CD4-positive, alpha-beta T cell (primary cell): ENCODE measurements at regions not wholly inside any gene's neighbourhood (a gene's known extent, or its start where the extent isn't known, plus 50 kb on each side); places are given as distances from the start of the nearest gene placed in this dataset.

Experiments used
- ATAC-seq: fragments of 200-7000 bp; cut with Tn5 transposase; one replicate; pipeline ENCODE4 v1.10.0; 2022; ENCODE audit warnings: mild to moderate bottlenecking; ENCODE audit not compliant: poor library complexity
- CTCF ChIA-PET: fragments of 350-600 bp; sonication (Branson Sonifier 250); formaldehyde crosslinking; loops from one replicate; lab custom pipeline; 2021; ENCODE audit warnings: antibody characterized with exemption, inconsistent platforms; lab: Charles Lee
- POLR2A ChIA-PET: fragments of 350-600 bp; sonication (Branson Sonifier 250); formaldehyde crosslinking; loops from one replicate; lab custom pipeline; 2021; ENCODE audit warnings: antibody characterized with exemption, inconsistent platforms; lab: Charles Lee
- DNase-seq, 14 experiments: peaks; one replicate each; pipeline ENCODE4 v3.0.0-alpha.2; 2013 to 2020; ENCODE audit warnings: mixed read lengths in 2 of 14
- H3K27ac ChIP-seq, 2 donors: one replicate each; pipeline versions ENCODE4 v1.5.1 to v1.7.0; 2013; ENCODE audit warnings: low read length in 2 of 2, low read depth in 1 of 2, mild to moderate bottlenecking in 1 of 2
- H3K27me3 ChIP-seq, 2 experiments: 1 replicate in 1 of 2; 2 replicates in 1 of 2; pipeline versions ENCODE4 v1.6.1 to v1.7.0; 2013; ENCODE audit warnings: low read length in 2 of 2, control low read depth in 1 of 2, mild to moderate bottlenecking in 1 of 2, moderate library complexity in 1 of 2; ENCODE audit not compliant: insufficient read depth in 2 of 2, control insufficient read depth in 1 of 2
- H3K36me3 ChIP-seq: one replicate; pipeline ENCODE4 v1.6.1; 2013; ENCODE audit warnings: low read length, control low read depth; ENCODE audit not compliant: insufficient read depth
- H3K4me1 ChIP-seq: one replicate; pipeline ENCODE4 v1.6.1; 2013; ENCODE audit warnings: low read length, control low read depth; ENCODE audit not compliant: insufficient read depth
- H3K4me3 ChIP-seq: one replicate; pipeline ENCODE4 v1.5.1; 2013; ENCODE audit warnings: mild to moderate bottlenecking, low read length, moderate library complexity
- H3K9me3 ChIP-seq, 2 experiments: 1 replicate in 1 of 2; 2 replicates in 1 of 2; pipeline versions ENCODE4 v1.6.1 to v1.7.0; 2013; ENCODE audit warnings: low read length in 2 of 2, mild to moderate bottlenecking in 2 of 2, control low read depth in 1 of 2, moderate library complexity in 1 of 2; ENCODE audit not compliant: control insufficient read depth in 1 of 2, insufficient read depth in 1 of 2
- H3K27ac Mint-ChIP-seq: one replicate; pipeline ENCODE4 v1.8.0; 2020; ENCODE audit warnings: mixed read lengths
- H3K27me3 Mint-ChIP-seq: one replicate; pipeline ENCODE4 v1.8.0; 2021; ENCODE audit warnings: mixed read lengths
- H3K36me3 Mint-ChIP-seq: one replicate; pipeline ENCODE4 v1.8.0; 2021; ENCODE audit warnings: low read depth, mixed read lengths
- H3K4me1 Mint-ChIP-seq: one replicate; pipeline ENCODE4 v1.8.0; 2021; ENCODE audit warnings: low read depth, mixed read lengths
- H3K4me3 Mint-ChIP-seq: one replicate; pipeline ENCODE4 v1.8.0; 2020; ENCODE audit warnings: mild to moderate bottlenecking, mixed read lengths
- H3K9me3 Mint-ChIP-seq: one replicate; pipeline ENCODE4 v1.8.0; 2020; ENCODE audit warnings: mixed read lengths
- CTCF ChIP-seq: fragments of 200-600 bp; IDR thresholded peaks from one replicate; pipeline ENCODE4 v1.8.0; 2022; ENCODE audit warnings: antibody characterized with exemption, mild to moderate bottlenecking
- intact Hi-C, 2 experiments: fragments of 100-400 bp; cut with DNase I in 1 of 2; cut with micrococcal nuclease in 1 of 2; formaldehyde crosslinking; loops; one replicate each; pipeline versions ENCODE4 v1.15.1 to v1.9.0; 2023 to 2025; cut with DNase I, micrococcal nuclease

DNA sequence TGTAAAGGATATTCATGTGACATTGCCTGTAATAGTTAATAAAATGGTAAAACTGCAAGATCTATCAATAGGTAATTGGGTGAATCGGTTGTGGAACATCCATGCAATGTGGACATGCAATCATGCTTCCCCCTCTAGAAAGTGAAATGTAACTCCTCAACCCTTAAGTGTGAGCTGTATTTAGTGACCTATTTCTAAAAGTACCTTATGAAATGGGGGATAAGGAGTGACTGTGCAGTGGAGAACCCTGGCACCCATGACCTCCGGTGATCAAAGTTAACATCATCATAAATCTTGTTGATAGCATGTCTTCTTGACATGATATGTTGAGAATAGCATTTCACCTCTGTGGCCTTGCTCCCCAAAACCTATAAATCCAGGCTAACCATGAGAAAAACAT is 53.6 kb upstream of the PPARGC1A start:
- no peak for DNase-seq

GRCh38 chr4:23942471-23942870 is 52.6 kb upstream of the PPARGC1A start:
- H3K4me3 Mint-ChIP-seq, result no peak overlapping the region
- Histone ChIP-seq H3K27me3 (no peaks in the 10 kb centered on the region), H3K4me3 (no peak overlapping the region), H3K27ac (no peak overlapping the region), H3K4me1 (no peaks in the 10 kb centered on the region), H3K36me3 (no peaks in the 10 kb centered on the region), H3K9me3 (peaks cover 0 to 3% of the 10 kb centered on the region in 2 experiments)
- no peak overlapping the region for H3K27ac Mint-ChIP-seq
- DNase-seq (no peak), ATAC-seq (no peak)
- TF ChIP-seq CTCF, result no peak
- no peaks in the 10 kb centered on the region for H3K36me3 Mint-ChIP-seq
- POLR2A ChIA-PET, result no interaction called here
- H3K9me3 Mint-ChIP-seq, result peaks cover 2% of the 10 kb centered on the region
- no peaks in the 10 kb centered on the region for H3K4me1 Mint-ChIP-seq
- no peaks in the 10 kb centered on the region for H3K27me3 Mint-ChIP-seq
- intact Hi-C loops, result no loop called here
- CTCF ChIA-PET, result no interaction called here

More for the DNA sequence above, 53.6 kb upstream of the PPARGC1A start:
- H3K36me3 ChIP-seq, result no peaks in the 10 kb centered on the region
- intact Hi-C loops, result no loop called here
- Mint-ChIP-seq H3K4me3 (no peak overlapping the region), H3K36me3 (no peaks in the 10 kb centered on the region), H3K9me3 (peaks cover 2% of the 10 kb centered on the region), H3K4me1 (no peaks in the 10 kb centered on the region), H3K27me3 (no peaks in the 10 kb centered on the region), H3K27ac (no peak overlapping the region)
- ATAC-seq, result no peak
- no peaks in the 10 kb centered on the region for H3K4me1 ChIP-seq
- CTCF ChIA-PET, result no interaction called here
- peaks cover 0 to 3% of the 10 kb centered on the region in 2 experiments for H3K9me3 ChIP-seq
- POLR2A ChIA-PET, result no interaction called here
- H3K4me3 ChIP-seq, result no peak overlapping the region
- TF ChIP-seq CTCF, result no peak
- H3K27me3 ChIP-seq, result no peaks in the 10 kb centered on the region
- H3K27ac ChIP-seq, result no peak overlapping the region
